ENCODE measurements at regions not wholly inside any gene's neighbourhood (a gene's known extent, or its start where the extent isn't known, plus 50 kb on each side); places are given as distances from the start of the nearest gene placed in this dataset.

DNA sequence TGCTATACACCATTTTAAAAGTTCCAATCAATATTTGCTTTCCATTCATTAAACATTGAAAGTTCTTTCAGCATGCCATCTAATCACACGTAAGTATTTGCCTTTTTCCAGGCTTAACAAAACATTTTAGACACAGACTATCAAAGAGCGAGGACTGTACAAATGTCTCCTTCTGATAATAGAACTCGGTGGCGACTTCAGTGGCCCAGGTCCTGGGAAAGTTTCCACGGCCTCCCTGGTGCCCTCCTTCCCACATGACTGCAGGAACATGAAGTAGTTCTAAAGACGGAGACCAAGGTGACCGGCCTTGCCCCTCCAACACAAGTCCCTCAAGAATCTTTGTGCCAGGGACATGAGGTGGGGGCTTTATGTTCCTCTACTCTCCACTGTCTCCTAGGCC, 174.6 kb upstream of the KBTBD8 start:
- Histone ChIP-seq H3K4me3 (ENCODE audit: extremely low read depth in 1 of 4, insufficient read depth in 2 of 4, low read depth in 3 of 4, low read length in 4 of 4) (no peak overlapping the region), H2BK120ac (replicated peaks; ENCODE audit: low read depth, low read length) (no peak overlapping the region), H3K14ac (ENCODE audit: insufficient read length) (no peak overlapping the region), H2BK12ac (ENCODE audit: low read depth, low read length) (no peak overlapping the region), H2AFZ (ENCODE audit: low read length) (no peak overlapping the region), H2AK5ac (ENCODE audit: low read depth, low read length) (no peak overlapping the region), H3K9ac (replicated peaks in 1 of 4; ENCODE audit: extremely low read depth in 1 of 4, low read depth in 3 of 4, low read length in 3 of 4) (no peak overlapping the region), H4K5ac (ENCODE audit: insufficient read length, low read depth, low read length) (no peak overlapping the region), H2BK15ac (ENCODE audit: low read length) (no peak overlapping the region), H3K4me2 (ENCODE audit: insufficient read depth in 1 of 2, low read depth in 2 of 2, low read length in 2 of 2) (no peak overlapping the region), H3K23me2 (ENCODE audit: low read depth, low read length) (no peaks in the 10 kb centered on the region), H3K9me3 (ENCODE audit: insufficient read depth in 2 of 2, low read depth in 1 of 2, low read length in 1 of 2) (no peaks in the 10 kb centered on the region), H2BK20ac (ENCODE audit: low read length) (no peak overlapping the region), H3K23ac (ENCODE audit: insufficient read length) (no peak overlapping the region), H3K27me3 (replicated peaks in 1 of 4; ENCODE audit: control insufficient read depth in 3 of 4, extremely low read depth in 1 of 4, insufficient read depth in 3 of 4, low read length in 3 of 4) (no peaks in the 10 kb centered on the region), H3K4ac (replicated peaks; ENCODE audit: insufficient read length, low read depth, low read length) (no peak overlapping the region), H2BK5ac (ENCODE audit: low read depth, low read length) (no peak overlapping the region), H3K18ac (ENCODE audit: extremely low read depth, low read length) (no peak overlapping the region), H4K91ac (replicated peaks; ENCODE audit: insufficient read length, low read length) (no peak overlapping the region), H3K36me3 (ENCODE audit: control insufficient read depth in 2 of 4, insufficient read depth in 4 of 4, low read length in 3 of 4) (no peaks in the 10 kb centered on the region), H3K79me2 (ENCODE audit: control insufficient read depth in 1 of 2, insufficient read depth in 2 of 2, low read length in 2 of 2) (no peaks in the 10 kb centered on the region), H3K4me1 (replicated peaks in 1 of 4; ENCODE audit: control insufficient read depth in 3 of 4, insufficient read depth in 4 of 4, low read length in 3 of 4) (peaks cover 0 to 8% (median 3%) of the 10 kb centered on the region in 4 experiments; a peak in 4 of 7 replicates), H4K8ac (ENCODE audit: extremely low read depth, insufficient read depth, low read length) (no peak overlapping the region), H4K20me1 (replicated peaks in 1 of 2; ENCODE audit: control insufficient read depth in 1 of 2, insufficient read depth in 2 of 2, low read length in 2 of 2) (no peaks in the 10 kb centered on the region), H3K27ac (ENCODE audit: low read depth, low read length) (no peak overlapping the region), H3K56ac (replicated peaks; ENCODE audit: insufficient read length, low read depth, low read length) (no peak overlapping the region), H3K79me1 (ENCODE audit: low read depth, low read length) (no peaks in the 10 kb centered on the region)
- WGBS, 2 experiments (ENCODE audit: extremely low coverage in 1 of 2, insufficient coverage in 1 of 2, insufficient read length in 1 of 2, insufficient replicate concordance in 2 of 2, low coverage in 1 of 2, low lambda C conversion rate in 2 of 2, missing lambda C conversion rate in 1 of 2) = 92% methylated on average over 7 of the region's 7 CpGs; no CpG with 5 or more reads in 1 of the 2 experiments
- POLR2A ChIA-PET (ENCODE audit: partially characterized antibody) = no interaction called here
- CTCF ChIA-PET (ENCODE audit: partially characterized antibody) = interaction anchor here (1.4 to 3.7 kb wide), 2 partner anchors 414 to 419 kb away, joined by 3 to 42 read pairs; no protein-coding TSS in a partner anchor
- FAIRE-seq = no peak
- no peak for DNase-seq (ENCODE audit: low read depth in 1 of 2, low spot score in 2 of 2)
- TF ChIP-seq RBBP5 (IDR thresholded peaks at IDR 0.05; ENCODE audit: borderline replicate concordance, low read depth, low read length) (no peak), NANOG (IDR thresholded peaks at IDR 0.05; ENCODE audit: insufficient read depth, low read depth, low read length, poor library complexity, severe bottlenecking) (no peak), NRF1 (IDR thresholded peaks at IDR 0.05; ENCODE audit: low read depth, low read length) (no peak), PHF8 (conservative IDR thresholded peaks at IDR 0.05; ENCODE audit: low read depth, low read length) (no peak), TAF1 (IDR thresholded peaks at IDR 0.05; ENCODE audit: low read depth, low read length) (no peak)

Data from H1 (cell line).